Right cardiac atrium (tissue), 5 donors: ENCODE measurements at regions not wholly inside any gene's neighbourhood (a gene's known extent, or its start where the extent isn't known, plus 50 kb on each side); places are given as distances from the start of the nearest gene placed in this dataset.

Experiments used
- ATAC-seq, 2 donors: fragments of 200-7000 bp; cut with Tn5 transposase; one replicate each; pipeline versions ENCODE4 v1.8.0 to v1.9.1; 2020; ENCODE audit warnings: moderate library complexity in 2 of 2, mild to moderate bottlenecking in 1 of 2
- DNase-seq, 3 donors: peaks; one replicate each; pipeline ENCODE4 v3.0.0-alpha.2; 2020
- H3K27ac ChIP-seq: one replicate; pipeline ENCODE4 v1.5.1; 2013; ENCODE audit warnings: mild to moderate bottlenecking, low read length, control low read depth, moderate library complexity
- H3K27me3 ChIP-seq: one replicate; pipeline ENCODE4 v1.6.1; 2013; ENCODE audit not compliant: control insufficient read depth, insufficient read depth
- H3K4me1 ChIP-seq: one replicate; pipeline ENCODE4 v1.6.1; 2013; ENCODE audit warnings: low read length; ENCODE audit not compliant: control insufficient read depth, insufficient read depth
- H3K4me3 ChIP-seq: one replicate; pipeline ENCODE4 v1.5.1; 2013; ENCODE audit warnings: low read length, control low read depth
- H3K9me3 ChIP-seq: one replicate; pipeline ENCODE4 v1.6.1; 2013; ENCODE audit warnings: low read length; ENCODE audit not compliant: control insufficient read depth
- WGBS: extraction: QIAGEN DNeasy Blood & Tissue Kit; methylation state at CpG from one replicate; pipeline ENCODE4 v1.1.7; 2013; 5-methylcytosine and 5-hydroxymethylcytosine counted together
- intact Hi-C, 4 donors: fragments of 100-400 bp; cut with DNase I; formaldehyde crosslinking; loops; one replicate each; pipeline versions ENCODE4 v1.11.0 to v1.14.0; 2022 to 2023
- donor health status: healthy with polysubstance abuse.
- donor health status: DM: no; HTN: yes; CAD: no.
- donor health status: DM: no; HTN: no; CAD: no.
- donor health status: DM: no; HTN: yes; CAD: no; lungs with severe emphysema.
- donor health status: DM: yes; HTN: yes; CAD: no.

GRCh38 chr22:25383278-25383820 lies 163.9 kb downstream of the CRYBB2 start:
- DNase-seq (no peak), ATAC-seq (no peak)
- H3K9me3 ChIP-seq, result no peaks in the 10 kb centered on the region
- no peak overlapping the region for H3K27ac ChIP-seq
- H3K27me3 ChIP-seq, result no peaks in the 10 kb centered on the region
- intact Hi-C loops, result no loop called here
- H3K4me3 ChIP-seq, result no peak overlapping the region
- 79% methylated on average over 15 of the region's 15 CpGs for WGBS
- no peaks in the 10 kb centered on the region for H3K4me1 ChIP-seq

DNA sequence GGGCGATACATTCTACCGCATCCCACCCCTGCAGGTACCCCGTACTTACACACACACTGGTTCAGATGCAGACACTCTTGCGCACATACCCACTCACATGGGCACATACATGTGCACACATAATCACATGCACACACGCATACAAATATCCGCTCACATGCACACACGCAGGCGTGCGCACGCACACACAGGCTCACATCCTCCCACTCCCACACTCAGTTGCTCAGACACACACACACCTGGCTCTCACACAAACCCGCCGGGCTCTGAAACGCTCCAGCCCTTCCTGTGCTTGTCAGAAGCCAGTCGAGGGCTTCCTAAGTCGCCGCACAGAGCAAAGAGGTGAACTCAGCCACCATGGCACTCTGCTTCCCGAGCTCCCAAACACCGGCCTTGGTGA lies 164.5 kb downstream of the CRYBB2 start:
- H3K4me1 ChIP-seq, result no peaks in the 10 kb centered on the region
- ATAC-seq (no peak), DNase-seq (no peak)
- H3K27me3 ChIP-seq, result no peaks in the 10 kb centered on the region
- no peaks in the 10 kb centered on the region for H3K9me3 ChIP-seq
- WGBS, result 77% methylated on average over 18 of the region's 18 CpGs
- intact Hi-C loops, result no loop called here
- no peak overlapping the region for H3K4me3 ChIP-seq
- no peak overlapping the region for H3K27ac ChIP-seq

DNA sequence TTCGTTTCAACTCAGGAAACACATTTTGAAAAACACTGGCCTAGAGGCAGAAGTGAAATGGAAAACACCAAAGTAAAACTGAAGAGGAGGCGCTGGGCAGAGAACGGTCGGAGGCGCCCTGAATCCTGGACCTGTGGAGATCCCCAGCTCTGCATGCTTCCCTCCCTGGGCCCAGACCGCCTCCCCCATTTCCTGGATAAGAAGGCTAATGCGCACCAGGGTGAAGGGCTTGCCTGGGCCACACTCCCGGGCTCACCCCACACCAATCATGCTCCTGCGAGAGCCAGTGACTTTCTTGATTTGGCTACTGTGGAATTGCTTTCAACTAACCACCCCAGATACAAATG lies 167.1 kb downstream of the CRYBB2 start:
- H3K27ac ChIP-seq, result no peak overlapping the region
- intact Hi-C loops, result no loop called here
- peaks cover 6% of the 10 kb centered on the region for H3K4me1 ChIP-seq
- 76% methylated on average over 9 of the region's 9 CpGs for WGBS
- no peak overlapping the region for H3K4me3 ChIP-seq
- no peak for ATAC-seq
- peak in 2 of 3 donors; percentile 19 to 39 for DNase-seq
- no peaks in the 10 kb centered on the region for H3K27me3 ChIP-seq
- no peaks in the 10 kb centered on the region for H3K9me3 ChIP-seq

GRCh38 chr22:25388415-25388814 lies 169.0 kb downstream of the CRYBB2 start:
- Histone ChIP-seq H3K4me3 (no peak overlapping the region), H3K4me1 (peaks cover 6% of the 10 kb centered on the region), H3K27ac (no peak overlapping the region), H3K27me3 (no peaks in the 10 kb centered on the region), H3K9me3 (no peaks in the 10 kb centered on the region)
- peak in 1 of 3 donors; percentile 20 for DNase-seq
- intact Hi-C loops, result no loop called here
- no peak for ATAC-seq
- 93% methylated on average over 12 of the region's 12 CpGs for WGBS

GRCh38 chr22:25388866-25389540 lies 169.6 kb downstream of the CRYBB2 start:
- no peak overlapping the region for H3K27ac ChIP-seq
- 59% methylated on average over 10 of the region's 10 CpGs for WGBS
- H3K27me3 ChIP-seq, result no peaks in the 10 kb centered on the region
- intact Hi-C loops, result no loop called here
- DNase-seq (peak in 1 of 3 donors; percentile 9), ATAC-seq (no peak)
- peaks cover 6% of the 10 kb centered on the region for H3K4me1 ChIP-seq
- H3K9me3 ChIP-seq, result no peaks in the 10 kb centered on the region
- H3K4me3 ChIP-seq, result no peak overlapping the region

DNA sequence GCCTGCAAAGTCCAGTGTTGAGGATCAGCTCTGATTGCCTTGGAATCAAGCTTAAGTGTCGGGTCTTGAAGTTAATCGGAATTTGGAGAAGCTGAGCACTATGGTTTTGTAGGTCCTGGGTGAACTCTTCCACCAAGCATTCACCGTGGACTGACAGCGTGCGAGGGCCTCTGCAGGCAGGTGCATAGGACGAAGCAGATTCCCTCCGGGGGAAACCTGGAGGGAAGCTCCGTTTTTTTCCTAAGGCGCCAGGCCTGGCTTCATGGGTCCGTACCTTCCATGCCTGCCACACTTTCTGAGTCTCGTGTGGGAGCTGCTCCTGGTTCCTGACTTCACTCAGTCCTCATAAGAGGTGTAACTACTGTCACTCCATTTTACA lies 170.1 kb downstream of the CRYBB2 start:
- no peaks in the 10 kb centered on the region for H3K27me3 ChIP-seq
- WGBS, result 93% methylated on average over 11 of the region's 11 CpGs
- H3K9me3 ChIP-seq, result no peaks in the 10 kb centered on the region
- intact Hi-C loops, result no loop called here
- H3K4me1 ChIP-seq, result peaks cover 6% of the 10 kb centered on the region
- DNase-seq (no peak), ATAC-seq (no peak)
- no peak overlapping the region for H3K27ac ChIP-seq
- H3K4me3 ChIP-seq, result no peak overlapping the region

DNA sequence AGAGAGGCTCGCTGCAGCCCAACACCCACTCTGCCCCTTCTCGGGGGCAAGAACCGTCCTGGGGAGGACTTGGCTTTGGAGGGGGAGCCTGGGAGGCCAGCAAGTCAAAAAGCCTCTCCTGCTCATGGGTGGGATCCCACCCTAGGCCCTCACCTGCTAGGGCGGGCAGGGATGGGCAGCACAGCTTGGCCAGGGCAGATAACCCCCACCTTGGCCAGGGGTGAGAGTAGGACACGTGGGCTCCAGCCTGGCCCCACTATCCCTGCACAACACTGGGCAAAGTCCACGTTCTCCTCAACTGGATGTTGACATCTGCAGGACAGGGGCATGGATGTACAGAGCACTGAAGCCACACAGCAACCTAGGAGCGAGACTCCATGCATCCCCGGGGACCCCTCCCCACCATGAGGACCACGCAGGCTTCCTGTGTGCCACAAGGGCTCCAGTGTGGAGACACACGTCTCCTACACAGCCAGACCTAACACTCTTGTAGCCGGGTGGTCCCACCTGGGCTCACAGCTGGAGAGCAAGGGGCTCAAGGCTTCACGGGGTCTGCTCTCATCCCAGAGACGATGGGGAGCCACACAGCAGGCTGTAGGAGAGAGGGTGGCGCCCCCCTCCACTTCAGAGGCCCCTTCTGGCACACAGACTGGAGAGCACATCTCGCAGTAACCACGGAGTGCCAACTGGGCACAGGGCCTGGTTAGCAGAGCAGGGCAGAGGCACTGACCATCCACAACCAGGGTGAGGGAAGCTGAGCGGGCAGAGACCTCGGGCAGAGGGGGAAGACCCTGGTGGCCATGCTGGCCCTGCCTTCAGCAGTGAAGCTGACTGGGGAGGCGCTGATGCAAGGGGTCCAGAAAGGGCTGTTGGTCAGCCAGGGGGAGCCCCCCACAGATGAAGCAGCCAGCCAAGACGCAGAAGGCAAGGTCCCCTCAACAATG lies 171.1 kb downstream of the CRYBB2 start:
- Histone ChIP-seq H3K4me3 (no peak overlapping the region), H3K4me1 (peaks cover 6% of the 10 kb centered on the region), H3K27ac (no peak overlapping the region), H3K9me3 (no peaks in the 10 kb centered on the region), H3K27me3 (no peaks in the 10 kb centered on the region)
- intact Hi-C loops, result no loop called here
- 85% methylated on average over 20 of the region's 20 CpGs for WGBS
- peak in 1 of 3 donors; percentile 51 for DNase-seq
- ATAC-seq, result no peak

GRCh38 chr22:25392584-25392983 lies 171.9 kb upstream of the GRK3 start:
- ATAC-seq, result no peak
- Histone ChIP-seq H3K27me3 (no peaks in the 10 kb centered on the region), H3K4me1 (peaks cover 6% of the 10 kb centered on the region), H3K9me3 (no peaks in the 10 kb centered on the region), H3K27ac (no peak overlapping the region), H3K4me3 (no peak overlapping the region)
- peak in 1 of 3 donors; percentile 36 for DNase-seq
- intact Hi-C loops, result no loop called here
- 89% methylated on average over 8 of the region's 8 CpGs for WGBS

GRCh38 chr22:25393121-25393805 lies 171.2 kb upstream of the GRK3 start:
- intact Hi-C loops, result no loop called here
- H3K27me3 ChIP-seq, result no peaks in the 10 kb centered on the region
- peaks cover 6% of the 10 kb centered on the region for H3K4me1 ChIP-seq
- no peaks in the 10 kb centered on the region for H3K9me3 ChIP-seq
- H3K4me3 ChIP-seq, result no peak overlapping the region
- WGBS, result 92% methylated on average over 15 of the region's 15 CpGs
- DNase-seq, result peak in 1 of 3 donors; percentile 38
- ATAC-seq, result peak in 1 of 2 donors; percentile 10
- no peak overlapping the region for H3K27ac ChIP-seq

- intact Hi-C loops, result no loop called here
- no peaks in the 10 kb centered on the region for H3K27me3 ChIP-seq
- DNase-seq (peak in 1 of 3 donors; percentile 37), ATAC-seq (no peak)
- H3K9me3 ChIP-seq, result no peaks in the 10 kb centered on the region
- WGBS, result 86% methylated on average over 8 of the region's 8 CpGs
- no peak overlapping the region for H3K27ac ChIP-seq
- H3K4me1 ChIP-seq, result no peaks in the 10 kb centered on the region
- no peak overlapping the region for H3K4me3 ChIP-seq
These were observed 169.0 kb upstream of the GRK3 start for GRCh38 chr22:25395468-25395867.

GRCh38 chr22:25395915-25396314 lies 168.6 kb upstream of the GRK3 start:
- intact Hi-C loops, result no loop called here
- H3K4me3 ChIP-seq, result no peak overlapping the region
- ATAC-seq (no peak), DNase-seq (peak in 1 of 3 donors; percentile 14)
- H3K4me1 ChIP-seq, result no peaks in the 10 kb centered on the region
- H3K27me3 ChIP-seq, result no peaks in the 10 kb centered on the region
- H3K9me3 ChIP-seq, result no peaks in the 10 kb centered on the region
- 94% methylated on average over 3 of the region's 3 CpGs for WGBS
- H3K27ac ChIP-seq, result no peak overlapping the region
